ENCODE measurements at regions not wholly inside any gene's neighbourhood (a gene's known extent, or its start where the extent isn't known, plus 50 kb on each side); places are given as distances from the start of the nearest gene placed in this dataset.

DNA sequence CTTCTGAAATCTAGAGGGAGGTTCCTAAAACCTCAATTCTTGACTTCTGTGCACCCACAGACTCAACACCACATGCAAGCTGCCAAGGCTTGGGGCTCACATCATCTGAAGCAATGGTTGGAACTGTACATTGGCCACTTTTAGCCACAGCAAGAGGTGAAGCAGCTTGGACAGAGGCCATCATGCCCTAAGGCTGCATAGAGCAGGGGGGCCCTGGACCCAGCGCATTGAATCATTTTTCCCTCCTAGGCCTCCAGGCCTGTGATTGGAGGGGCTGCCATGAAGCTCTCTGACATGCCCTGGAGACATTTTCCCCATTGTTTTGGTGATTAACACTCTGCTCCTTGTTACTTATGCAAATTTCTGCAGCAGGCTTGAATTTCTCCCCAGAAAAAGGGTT is 145.9 kb downstream of the C6orf118 start:
- TF ChIP-seq, protein P1, sequence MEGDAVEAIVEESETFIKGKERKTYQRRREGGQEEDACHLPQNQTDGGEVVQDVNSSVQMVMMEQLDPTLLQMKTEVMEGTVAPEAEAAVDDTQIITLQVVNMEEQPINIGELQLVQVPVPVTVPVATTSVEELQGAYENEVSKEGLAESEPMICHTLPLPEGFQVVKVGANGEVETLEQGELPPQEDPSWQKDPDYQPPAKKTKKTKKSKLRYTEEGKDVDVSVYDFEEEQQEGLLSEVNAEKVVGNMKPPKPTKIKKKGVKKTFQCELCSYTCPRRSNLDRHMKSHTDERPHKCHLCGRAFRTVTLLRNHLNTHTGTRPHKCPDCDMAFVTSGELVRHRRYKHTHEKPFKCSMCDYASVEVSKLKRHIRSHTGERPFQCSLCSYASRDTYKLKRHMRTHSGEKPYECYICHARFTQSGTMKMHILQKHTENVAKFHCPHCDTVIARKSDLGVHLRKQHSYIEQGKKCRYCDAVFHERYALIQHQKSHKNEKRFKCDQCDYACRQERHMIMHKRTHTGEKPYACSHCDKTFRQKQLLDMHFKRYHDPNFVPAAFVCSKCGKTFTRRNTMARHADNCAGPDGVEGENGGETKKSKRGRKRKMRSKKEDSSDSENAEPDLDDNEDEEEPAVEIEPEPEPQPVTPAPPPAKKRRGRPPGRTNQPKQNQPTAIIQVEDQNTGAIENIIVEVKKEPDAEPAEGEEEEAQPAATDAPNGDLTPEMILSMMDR (optimal IDR thresholded peaks at IDR 0.05 in 1 of 3, IDR thresholded peaks at IDR 0.05 in 1 of 3, conservative IDR thresholded peaks at IDR 0.05 in 1 of 3; ENCODE audit: extremely low read depth in 1 of 3, insufficient read depth in 2 of 3, low read length in 3 of 3), result no peak
- no peak for TF ChIP-seq EZH2 (IDR thresholded peaks at IDR 0.05; ENCODE audit: low read length)

All from keratinocyte (primary cell).